Neural cell (in vitro differentiated cells): ENCODE measurements at regions not wholly inside any gene's neighbourhood (a gene's known extent, or its start where the extent isn't known, plus 50 kb on each side); places are given as distances from the start of the nearest gene placed in this dataset.

Experiments
- EP300 ChIP-seq: fragments of 450-650 bp; conservative IDR thresholded peaks from 2 replicates; pipeline ENCODE4 v1.6.1; 2014; ENCODE audit warnings: antibody characterized with exemption, mild to moderate bottlenecking, moderate library complexity; ENCODE audit not compliant: poor library complexity, severe bottlenecking
- EZH2 ChIP-seq: fragments of 200-600, 300-800 bp; shearing (Covaris generic), sonication (generic); IDR thresholded peaks from 2 replicates; pipeline ENCODE4 v1.6.1; 2014; ENCODE audit warnings: antibody characterized with exemption, low read length, borderline replicate concordance, mild to moderate bottlenecking; ENCODE audit not compliant: insufficient read depth, poor library complexity, severe bottlenecking
- MXI1 ChIP-seq: fragments of 450-650 bp; conservative IDR thresholded peaks from 2 replicates; pipeline ENCODE4 v1.6.1; 2014; ENCODE audit warnings: antibody characterized with exemption, mild to moderate bottlenecking; ENCODE audit not compliant: poor library complexity, severe bottlenecking
- POLR2AphosphoS5 ChIP-seq: IDR thresholded peaks from 2 replicates; pipeline ENCODE4 v1.6.1; 2012
- TF ChIP-seq, protein P1 (sequence below): fragments of 450-650 bp; IDR thresholded peaks from 2 replicates; pipeline ENCODE4 v1.5.1; 2014; ENCODE audit warnings: antibody characterized with exemption, mild to moderate bottlenecking, moderate library complexity; ENCODE audit not compliant: poor library complexity, severe bottlenecking

DNA sequence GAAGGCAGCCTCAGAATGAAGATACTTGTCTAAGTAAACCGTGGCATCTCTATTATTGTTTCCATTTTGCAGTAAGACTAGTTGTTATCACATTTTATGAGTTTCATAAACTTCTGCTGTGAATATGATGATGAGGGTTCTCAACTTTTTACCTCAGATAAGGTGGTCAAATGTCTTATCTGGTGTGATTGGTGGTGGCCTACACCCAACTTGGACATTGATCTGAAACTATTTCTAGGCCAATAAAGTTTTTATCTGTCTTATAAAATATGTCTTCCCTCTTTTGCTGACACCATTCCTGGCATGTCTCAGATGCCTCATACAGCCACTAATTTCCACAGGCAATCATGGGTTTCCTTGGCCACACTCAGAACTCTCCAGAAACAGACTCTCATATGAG is 480.3 kb upstream of the NR3C2 start:
- TF ChIP-seq, protein P1, sequence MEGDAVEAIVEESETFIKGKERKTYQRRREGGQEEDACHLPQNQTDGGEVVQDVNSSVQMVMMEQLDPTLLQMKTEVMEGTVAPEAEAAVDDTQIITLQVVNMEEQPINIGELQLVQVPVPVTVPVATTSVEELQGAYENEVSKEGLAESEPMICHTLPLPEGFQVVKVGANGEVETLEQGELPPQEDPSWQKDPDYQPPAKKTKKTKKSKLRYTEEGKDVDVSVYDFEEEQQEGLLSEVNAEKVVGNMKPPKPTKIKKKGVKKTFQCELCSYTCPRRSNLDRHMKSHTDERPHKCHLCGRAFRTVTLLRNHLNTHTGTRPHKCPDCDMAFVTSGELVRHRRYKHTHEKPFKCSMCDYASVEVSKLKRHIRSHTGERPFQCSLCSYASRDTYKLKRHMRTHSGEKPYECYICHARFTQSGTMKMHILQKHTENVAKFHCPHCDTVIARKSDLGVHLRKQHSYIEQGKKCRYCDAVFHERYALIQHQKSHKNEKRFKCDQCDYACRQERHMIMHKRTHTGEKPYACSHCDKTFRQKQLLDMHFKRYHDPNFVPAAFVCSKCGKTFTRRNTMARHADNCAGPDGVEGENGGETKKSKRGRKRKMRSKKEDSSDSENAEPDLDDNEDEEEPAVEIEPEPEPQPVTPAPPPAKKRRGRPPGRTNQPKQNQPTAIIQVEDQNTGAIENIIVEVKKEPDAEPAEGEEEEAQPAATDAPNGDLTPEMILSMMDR, result no peak
- TF ChIP-seq EP300 (no peak), POLR2AphosphoS5 (no peak), MXI1 (no peak), EZH2 (no peak)
